Stimulated activated effector memory CD8-positive, alpha-beta T cell treated with anti-CD3 and anti-CD28 coated beads, Interleukin-12 subunit alpha, Interleukin-12 subunit beta, amount 100 ng/mL, for 72 hours (primary cell): ENCODE measurements at regions not wholly inside any gene's neighbourhood (a gene's known extent, or its start where the extent isn't known, plus 50 kb on each side); places are given as distances from the start of the nearest gene placed in this dataset.
A peak's percentile ranks its signal among the peaks of the same experiment; 100 is the strongest.
"Not testable (repeated sequence)": the region's sequence is repeated elsewhere in the genome, so short reads cannot be mapped to it uniquely, and the experiment has no call there.

Experiments
- ATAC-seq: fragments of 150-1000 bp; cut with Tn5 transposase; 2 replicates; pipeline ENCODE4 v1.10.0; 2021
- DNase-seq, 2 donors: peaks; one replicate each; pipeline ENCODE4 v3.0.0; 2021 to 2022; ENCODE audit warnings: low spot score in 2 of 2
- H3K27ac Mint-ChIP-seq: one replicate; pipeline ENCODE4 v1.8.0; 2022; ENCODE audit warnings: mild to moderate bottlenecking, mixed read lengths
- H3K36me3 Mint-ChIP-seq: one replicate; pipeline ENCODE4 v1.8.0; 2022; ENCODE audit warnings: mild to moderate bottlenecking, mixed read lengths
- H3K4me1 Mint-ChIP-seq: one replicate; pipeline ENCODE4 v1.8.0; 2022; ENCODE audit warnings: mixed read lengths
- H3K4me3 Mint-ChIP-seq: one replicate; pipeline ENCODE4 v1.8.0; 2022; ENCODE audit warnings: mild to moderate bottlenecking, mixed read lengths
- H3K9me3 Mint-ChIP-seq: one replicate; pipeline ENCODE4 v1.8.0; 2022; ENCODE audit warnings: mixed read lengths

- H3K4me3 Mint-ChIP-seq, H3K27ac Mint-ChIP-seq, H3K36me3 Mint-ChIP-seq, ATAC-seq, H3K4me1 Mint-ChIP-seq, DNase-seq, H3K9me3 Mint-ChIP-seq: not testable (repeated sequence)
Measured at GRCh38 chr5:20759459-20759858, 771.5 kb upstream of the CDH18 start.

- not testable (repeated sequence) for H3K36me3 Mint-ChIP-seq, H3K4me1 Mint-ChIP-seq, ATAC-seq, H3K27ac Mint-ChIP-seq, H3K4me3 Mint-ChIP-seq, DNase-seq, H3K9me3 Mint-ChIP-seq
Measured at GRCh38 chr5:20752179-20752578, 764.2 kb upstream of the CDH18 start.

- not testable (repeated sequence) for H3K27ac Mint-ChIP-seq, H3K4me3 Mint-ChIP-seq, ATAC-seq, DNase-seq, H3K4me1 Mint-ChIP-seq, H3K36me3 Mint-ChIP-seq
- H3K9me3 Mint-ChIP-seq: peaks cover 10% of the 10 kb centered on the region
Measured at GRCh38 chr5:20735715-20736114, 747.7 kb upstream of the CDH18 start.

DNA sequence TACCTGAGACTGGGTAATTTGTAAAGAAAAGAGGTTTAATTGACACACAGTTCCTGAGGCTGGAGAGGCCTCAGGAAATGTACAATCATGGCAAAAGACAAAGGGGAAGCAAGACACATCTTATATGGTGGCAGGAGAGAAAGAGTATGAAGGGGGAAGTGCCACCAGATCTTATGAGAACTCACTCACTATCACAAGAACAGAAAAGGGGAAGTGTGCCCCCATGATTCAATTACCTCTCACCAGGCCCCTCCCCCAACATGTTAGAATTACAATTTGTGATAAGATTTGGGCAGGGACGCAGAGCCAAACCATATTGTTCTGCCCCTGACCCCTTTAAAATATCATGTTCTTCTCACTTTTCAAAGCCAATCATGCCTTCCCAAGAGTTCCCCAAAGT lies 744.2 kb upstream of the CDH18 start:
- H3K36me3 Mint-ChIP-seq, DNase-seq, H3K27ac Mint-ChIP-seq, H3K9me3 Mint-ChIP-seq, H3K4me1 Mint-ChIP-seq, ATAC-seq, H3K4me3 Mint-ChIP-seq: not testable (repeated sequence)

DNA sequence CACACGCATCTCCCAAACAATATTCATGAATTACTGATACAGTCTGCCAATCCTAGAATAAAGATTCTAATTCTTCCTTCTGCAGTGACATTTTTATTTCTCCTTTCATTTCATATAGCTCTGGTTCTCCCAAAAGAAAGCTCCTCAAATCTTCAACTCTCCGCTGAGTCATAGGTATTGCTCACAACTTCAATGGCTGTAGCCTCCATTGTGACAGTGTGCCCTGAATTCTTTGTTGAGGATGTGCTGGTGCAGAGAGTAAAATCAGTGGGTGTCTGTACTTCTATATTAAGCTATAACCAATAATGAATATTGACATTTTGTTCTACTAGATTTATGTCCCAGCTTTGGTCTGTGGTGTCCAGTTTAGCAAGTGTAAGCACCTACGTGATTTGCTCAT lies 733.3 kb upstream of the CDH18 start:
- not testable (repeated sequence) for DNase-seq, H3K4me3 Mint-ChIP-seq, ATAC-seq, H3K27ac Mint-ChIP-seq, H3K9me3 Mint-ChIP-seq, H3K4me1 Mint-ChIP-seq, H3K36me3 Mint-ChIP-seq

- H3K4me1 Mint-ChIP-seq, H3K36me3 Mint-ChIP-seq, ATAC-seq, H3K9me3 Mint-ChIP-seq, H3K27ac Mint-ChIP-seq, H3K4me3 Mint-ChIP-seq, DNase-seq: not testable (repeated sequence)
Measured at GRCh38 chr5:20711520-20712155, 723.6 kb upstream of the CDH18 start.

GRCh38 chr5:20707634-20708033 lies 719.6 kb upstream of the CDH18 start:
- not testable (repeated sequence) for H3K27ac Mint-ChIP-seq, H3K36me3 Mint-ChIP-seq, H3K4me1 Mint-ChIP-seq, DNase-seq, ATAC-seq, H3K4me3 Mint-ChIP-seq, H3K9me3 Mint-ChIP-seq

GRCh38 chr5:20694121-20694520 lies 706.1 kb upstream of the CDH18 start:
- Mint-ChIP-seq H3K9me3 (no peaks in the 10 kb centered on the region), H3K27ac (no peak overlapping the region), H3K36me3 (no peaks in the 10 kb centered on the region), H3K4me3 (no peak overlapping the region), H3K4me1 (no peaks in the 10 kb centered on the region)
- DNase-seq: no peak
- ATAC-seq: no peak

- no peaks in the 10 kb centered on the region for H3K4me1 Mint-ChIP-seq
- no peak overlapping the region for H3K27ac Mint-ChIP-seq
- H3K36me3 Mint-ChIP-seq: no peaks in the 10 kb centered on the region
- no peak for DNase-seq
- no peak overlapping the region for H3K4me3 Mint-ChIP-seq
- no peak for ATAC-seq
- H3K9me3 Mint-ChIP-seq: peaks cover 8% of the 10 kb centered on the region
Measured at GRCh38 chr5:20692913-20693312, 704.9 kb upstream of the CDH18 start.

- peaks cover 27% of the 10 kb centered on the region for H3K9me3 Mint-ChIP-seq
- DNase-seq (no peak), ATAC-seq (no peak)
- no peak overlapping the region for H3K27ac Mint-ChIP-seq
- H3K36me3 Mint-ChIP-seq: no peaks in the 10 kb centered on the region
- H3K4me1 Mint-ChIP-seq: no peaks in the 10 kb centered on the region
- no peak overlapping the region for H3K4me3 Mint-ChIP-seq
Measured at GRCh38 chr5:20683241-20683940, 695.4 kb upstream of the CDH18 start.

GRCh38 chr5:20680718-20681302 lies 692.8 kb upstream of the CDH18 start:
- H3K27ac Mint-ChIP-seq: no peak overlapping the region
- DNase-seq: no peak
- peaks cover 16% of the 10 kb centered on the region for H3K9me3 Mint-ChIP-seq
- H3K4me1 Mint-ChIP-seq: no peaks in the 10 kb centered on the region
- ATAC-seq: no peak
- no peaks in the 10 kb centered on the region for H3K36me3 Mint-ChIP-seq
- H3K4me3 Mint-ChIP-seq: no peak overlapping the region

- peaks cover 11% of the 10 kb centered on the region for H3K9me3 Mint-ChIP-seq
- DNase-seq (no peak), ATAC-seq (peak; percentile 53)
- no peaks in the 10 kb centered on the region for H3K36me3 Mint-ChIP-seq
- H3K4me1 Mint-ChIP-seq: no peaks in the 10 kb centered on the region
- no peak overlapping the region for H3K4me3 Mint-ChIP-seq
- H3K27ac Mint-ChIP-seq: no peak overlapping the region
Measured at GRCh38 chr5:20678814-20679298, 690.9 kb upstream of the CDH18 start.

- ATAC-seq (no peak), DNase-seq (no peak)
- H3K4me1 Mint-ChIP-seq: no peaks in the 10 kb centered on the region
- no peak overlapping the region for H3K27ac Mint-ChIP-seq
- no peak overlapping the region for H3K4me3 Mint-ChIP-seq
- peaks cover 11% of the 10 kb centered on the region for H3K9me3 Mint-ChIP-seq
- no peaks in the 10 kb centered on the region for H3K36me3 Mint-ChIP-seq
Measured at GRCh38 chr5:20678386-20678785, 690.4 kb upstream of the CDH18 start.

DNA sequence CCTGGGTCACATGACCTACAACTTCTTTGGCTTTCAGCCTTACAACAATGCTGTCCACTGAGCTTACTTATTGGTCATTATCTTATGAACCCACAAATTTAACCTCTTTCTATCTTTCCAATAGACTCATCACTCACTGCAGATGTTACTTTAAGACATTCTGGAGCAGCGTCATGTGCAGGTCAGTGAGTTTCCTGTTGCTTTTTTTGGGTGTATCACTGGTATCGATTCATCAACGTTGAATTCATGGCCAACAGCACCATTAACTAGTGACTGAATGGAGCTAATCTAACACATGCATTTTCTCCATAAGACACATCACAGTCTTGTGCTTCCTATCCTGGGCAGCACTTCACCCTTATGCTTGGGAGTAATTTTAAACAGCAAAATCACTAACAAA lies 672.6 kb upstream of the CDH18 start:
- no peak for DNase-seq
- Mint-ChIP-seq H3K9me3 (peaks cover 7% of the 10 kb centered on the region), H3K4me3 (no peak overlapping the region), H3K27ac (no peak overlapping the region), H3K4me1 (no peaks in the 10 kb centered on the region), H3K36me3 (no peaks in the 10 kb centered on the region)
- no peak for ATAC-seq

DNA sequence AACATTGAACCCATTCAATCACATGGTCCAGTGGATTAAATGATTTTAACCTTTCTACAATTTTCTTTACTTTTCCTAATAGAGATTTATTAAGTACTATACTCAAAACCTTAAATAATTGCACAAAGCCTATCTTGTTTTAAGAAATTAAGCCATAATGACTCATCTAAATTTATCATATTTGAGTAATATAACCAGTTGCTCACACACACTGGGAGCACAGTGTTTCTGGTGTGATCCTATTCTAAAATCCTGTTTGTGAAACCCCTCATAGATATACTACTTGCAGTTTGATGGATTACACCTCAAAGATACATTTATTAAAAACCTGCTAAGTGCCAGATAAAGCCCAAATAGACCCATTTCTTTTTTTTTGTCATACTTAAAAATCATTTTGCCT lies 668.3 kb upstream of the CDH18 start:
- Mint-ChIP-seq H3K27ac (no peak overlapping the region), H3K4me3 (no peak overlapping the region), H3K36me3 (no peaks in the 10 kb centered on the region), H3K9me3 (peaks cover 14% of the 10 kb centered on the region), H3K4me1 (no peaks in the 10 kb centered on the region)
- ATAC-seq (no peak), DNase-seq (no peak)

DNA sequence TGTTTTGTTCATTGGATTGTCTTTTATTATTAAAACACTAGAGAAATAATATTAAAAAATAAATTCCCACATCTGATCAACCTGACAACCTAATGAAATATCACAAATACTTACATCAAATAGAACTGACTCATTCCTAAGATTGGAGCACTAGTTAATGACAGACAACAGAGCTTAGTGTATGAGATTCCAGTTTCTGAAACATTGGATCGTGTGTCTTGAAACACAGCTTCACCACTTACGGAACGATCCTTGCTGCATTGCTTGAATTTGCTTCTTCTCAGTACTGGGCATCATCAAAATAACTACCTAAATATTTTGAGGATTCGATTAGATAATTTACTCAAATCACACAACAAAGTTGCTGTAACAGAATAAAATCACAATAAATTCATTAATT lies 667.2 kb upstream of the CDH18 start:
- H3K4me3 Mint-ChIP-seq: no peak overlapping the region
- H3K4me1 Mint-ChIP-seq: no peaks in the 10 kb centered on the region
- ATAC-seq: no peak
- H3K27ac Mint-ChIP-seq: no peak overlapping the region
- H3K9me3 Mint-ChIP-seq: peaks cover 21% of the 10 kb centered on the region
- H3K36me3 Mint-ChIP-seq: no peaks in the 10 kb centered on the region
- no peak for DNase-seq
